IMR-90 (cell line): ENCODE measurements at regions not wholly inside any gene's neighbourhood (a gene's known extent, or its start where the extent isn't known, plus 50 kb on each side); places are given as distances from the start of the nearest gene placed in this dataset.

Experiments used
- ATAC-seq: fragments of 200-7000 bp; cut with Tn5 transposase; 2 replicates; pipeline ENCODE4 v1.9.1; 2020; ENCODE audit warnings: low read depth, mild to moderate bottlenecking, moderate library complexity
- BruUV-seq: library from RNA; stranded (reverse); fragments of 400-500 nt; replicated peaks from 2 replicates; lab custom pipeline; 2021; lab: Mats Ljungman, UMichigan
- CTCF ChIA-PET: fragments of 300-600 bp; formaldehyde crosslinking; extraction: SDS; loops from one replicate; lab custom pipeline; 2021; ENCODE audit warnings: antibody characterized with exemption; lab: Yijun Ruan, JAX
- POLR2A ChIA-PET: fragments of 300-600 bp; sonication (Branson Sonifier 250); formaldehyde crosslinking; loops from one replicate; lab custom pipeline; 2022; ENCODE audit warnings: antibody characterized with exemption; ENCODE audit not compliant: unreplicated experiment; lab: Charles Lee
- DNase-seq: peaks from one replicate; pipeline ENCODE4 v3.0.0; 2013
- H2AFZ ChIP-seq: replicated peaks from 2 replicates; pipeline ENCODE3; 2013; ENCODE audit warnings: low read length, mild to moderate bottlenecking; ENCODE audit not compliant: poor library complexity
- H2AK5ac ChIP-seq: 2 replicates; pipeline ENCODE4 v1.6.1; 2013; ENCODE audit warnings: low read depth, low read length, inconsistent platforms
- H2AK9ac ChIP-seq: replicated peaks from 2 replicates; pipeline ENCODE3; 2013; ENCODE audit warnings: mild to moderate bottlenecking, low read depth, low read length, moderate library complexity; ENCODE audit not compliant: poor library complexity
- H2BK120ac ChIP-seq: 2 replicates; pipeline ENCODE4 v1.6.1; 2013; ENCODE audit warnings: low read depth, low read length, inconsistent platforms
- H2BK15ac ChIP-seq: 3 replicates; pipeline ENCODE4 v1.6.1; 2013; ENCODE audit warnings: low read depth, low read length, inconsistent platforms
- H2BK20ac ChIP-seq: 2 replicates; pipeline ENCODE4 v1.6.1; 2013; ENCODE audit warnings: low read depth, mild to moderate bottlenecking, inconsistent platforms, low read length, moderate library complexity
- H2BK5ac ChIP-seq: 2 replicates; pipeline ENCODE4 v1.6.1; 2013; ENCODE audit warnings: mild to moderate bottlenecking, low read depth, low read length, inconsistent platforms; ENCODE audit not compliant: poor library complexity, severe bottlenecking
- H3K14ac ChIP-seq: replicated peaks from 2 replicates; pipeline ENCODE4 v1.6.1; 2013; ENCODE audit warnings: low read depth, low read length, inconsistent platforms
- H3K18ac ChIP-seq: 2 replicates; pipeline ENCODE4 v1.6.1; 2013; ENCODE audit warnings: low read depth, low read length, control low read depth
- H3K23ac ChIP-seq: 2 replicates; pipeline ENCODE4 v1.6.1; 2013; ENCODE audit warnings: low read depth, low read length, inconsistent platforms
- H3K27ac ChIP-seq: 2 replicates; pipeline ENCODE4 v1.5.1; 2013; ENCODE audit warnings: mild to moderate bottlenecking, control low read depth, low read length; ENCODE audit not compliant: insufficient read depth
- H3K27me3 ChIP-seq: 2 replicates; pipeline ENCODE4 v1.6.1; 2013; ENCODE audit warnings: low read length; ENCODE audit not compliant: control insufficient read depth, insufficient read depth
- H3K36me3 ChIP-seq: 2 replicates; pipeline ENCODE4 v1.6.1; 2013; ENCODE audit warnings: low read length, mixed read lengths; ENCODE audit not compliant: control insufficient read depth, insufficient read depth
- H3K4ac ChIP-seq: 2 replicates; pipeline ENCODE4 v1.6.1; 2013; ENCODE audit warnings: low read depth, low read length, inconsistent platforms
- H3K4me1 ChIP-seq: 2 replicates; pipeline ENCODE4 v1.6.1; 2013; ENCODE audit warnings: low read length, mixed read lengths; ENCODE audit not compliant: control insufficient read depth, insufficient read depth
- H3K4me2 ChIP-seq: 2 replicates; pipeline ENCODE4 v1.6.1; 2013; ENCODE audit warnings: low read depth, mild to moderate bottlenecking, control low read depth, low read length, moderate library complexity
- H3K4me3 ChIP-seq: 2 replicates; pipeline ENCODE4 v1.5.1; 2013; ENCODE audit warnings: low read depth, mild to moderate bottlenecking, control low read depth, low read length, moderate library complexity; ENCODE audit not compliant: insufficient read depth
- H3K56ac ChIP-seq: 2 replicates; pipeline ENCODE4 v1.6.1; 2013; ENCODE audit warnings: low read length, inconsistent platforms; ENCODE audit not compliant: insufficient read depth; ENCODE audit errors: extremely low read depth
- H3K79me1 ChIP-seq, 2 experiments: 2 replicates each; pipeline ENCODE4 v1.6.1; 2013; ENCODE audit warnings: low read length in 2 of 2, inconsistent platforms in 1 of 2, low read depth in 1 of 2
- H3K9ac ChIP-seq: 2 replicates; pipeline ENCODE4 v1.6.1; 2013; ENCODE audit warnings: low read depth, low read length, control low read depth
- H3K9me1 ChIP-seq: 2 replicates; pipeline ENCODE4 v1.6.1; 2013; ENCODE audit warnings: low read length, inconsistent platforms; ENCODE audit not compliant: insufficient read depth
- H3K9me3 ChIP-seq: 2 replicates; pipeline ENCODE4 v1.6.1; 2013; ENCODE audit warnings: low read length; ENCODE audit not compliant: control insufficient read depth, insufficient read depth
- H4K20me1 ChIP-seq: 2 replicates; pipeline ENCODE4 v1.6.1; 2013; ENCODE audit warnings: low read length, inconsistent platforms; ENCODE audit not compliant: insufficient read depth
- H4K5ac ChIP-seq: 2 replicates; pipeline ENCODE4 v1.6.1; 2013; ENCODE audit warnings: mild to moderate bottlenecking, low read depth, low read length, control low read depth
- H4K8ac ChIP-seq, 2 experiments: 2 replicates each; pipeline ENCODE4 v1.6.1; 2013; ENCODE audit warnings: low read depth in 2 of 2, low read length in 2 of 2, control low read depth in 1 of 2, inconsistent platforms in 1 of 2
- H4K91ac ChIP-seq: 2 replicates; pipeline ENCODE4 v1.6.1; 2013; ENCODE audit warnings: low read depth, low read length, inconsistent platforms; ENCODE audit not compliant: insufficient read depth
- BHLHE40 ChIP-seq: fragments of 150-350 bp; IDR thresholded peaks from 2 replicates; pipeline ENCODE4 v1.6.1; 2016; ENCODE audit warnings: mild to moderate bottlenecking, low read depth, low read length
- CEBPB ChIP-seq: IDR thresholded peaks from 2 replicates; pipeline ENCODE4 v1.6.1; 2012; ENCODE audit warnings: low read depth, low read length, improper control_type of control experiment
- CHD1 ChIP-seq: IDR thresholded peaks from 2 replicates; pipeline ENCODE4 v1.6.1; 2012; ENCODE audit warnings: low read depth, low read length, improper control_type of control experiment
- CTCF ChIP-seq: conservative IDR thresholded peaks from 2 replicates; pipeline ENCODE4 v1.5.1; 2012; ENCODE audit warnings: mild to moderate bottlenecking, low read depth, low read length, improper control_type of control experiment
- ELK1 ChIP-seq: fragments of 150-350 bp; IDR thresholded peaks from 2 replicates; pipeline ENCODE4 v1.6.1; 2016; ENCODE audit warnings: low read depth, mild to moderate bottlenecking, low read length, moderate library complexity, borderline replicate concordance
- FOS ChIP-seq: fragments of 150-350 bp; IDR thresholded peaks from 2 replicates; pipeline ENCODE4 v1.6.1; 2016; ENCODE audit warnings: low read depth, low read length
- MAFK ChIP-seq: IDR thresholded peaks from 2 replicates; pipeline ENCODE4 v1.6.1; 2012; ENCODE audit warnings: low read depth, low read length, improper control_type of control experiment
- MAZ ChIP-seq: IDR thresholded peaks from 2 replicates; pipeline ENCODE4 v1.6.1; 2012; ENCODE audit warnings: low read depth, mild to moderate bottlenecking, low read length, improper control_type of control experiment, moderate library complexity, borderline replicate concordance
- MXI1 ChIP-seq: IDR thresholded peaks from 2 replicates; pipeline ENCODE4 v1.6.1; 2012; ENCODE audit warnings: low read depth, mild to moderate bottlenecking, low read length, moderate library complexity, borderline replicate concordance
- NFE2L2 ChIP-seq: fragments of 150-350 bp; IDR thresholded peaks from 2 replicates; pipeline ENCODE4 v1.6.1; 2016; ENCODE audit warnings: low read depth, mild to moderate bottlenecking, low read length
- POLR2A ChIP-seq: IDR thresholded peaks from 2 replicates; pipeline ENCODE4 v1.6.1; 2012; ENCODE audit warnings: mild to moderate bottlenecking, low read depth, low read length
- RAD21 ChIP-seq: IDR thresholded peaks from 2 replicates; pipeline ENCODE4 v1.6.1; 2012; ENCODE audit warnings: low read length, improper control_type of control experiment
- RCOR1 ChIP-seq: IDR thresholded peaks from 2 replicates; pipeline ENCODE4 v1.6.1; 2012; ENCODE audit warnings: mild to moderate bottlenecking, low read length, improper control_type of control experiment; ENCODE audit not compliant: insufficient replicate concordance
- RFX5 ChIP-seq: IDR thresholded peaks from 2 replicates; pipeline ENCODE4 v1.8.0; 2012; ENCODE audit warnings: low read depth, mild to moderate bottlenecking, low read length, moderate library complexity
- SMC3 ChIP-seq: fragments of 150-350 bp; IDR thresholded peaks from 2 replicates; pipeline ENCODE4 v1.6.1; 2016; ENCODE audit warnings: low read depth, mild to moderate bottlenecking, antibody characterized with exemption, low read length, moderate library complexity
- WGBS, 2 experiments: methylation state at CpG; one replicate each; pipeline versions ENCODE4 v1.1.5 to v1.1.7; 2013; ENCODE audit warnings: missing lambda C conversion rate in 2 of 2; ENCODE audit not compliant: insufficient read length in 1 of 2; ENCODE audit errors: extremely low coverage in 2 of 2; 5-methylcytosine and 5-hydroxymethylcytosine counted together
- dilution Hi-C: fragments of 300-500 bp; cut with HindIII; formaldehyde crosslinking; loops from one replicate; pipeline ENCODE4 v1.14.3; 2018; ENCODE audit warnings: low sequenced_read_pairs; ENCODE audit not compliant: unreplicated experiment
- in situ Hi-C: fragments of 300-500 bp; cut with MboI; formaldehyde crosslinking; loops from 3 replicates; pipeline ENCODE4 v1.14.3; 2019; ENCODE audit warnings: low sequenced_read_pairs, inconsistent platforms, mixed read lengths
- intact Hi-C: fragments of 100-400 bp; cut with micrococcal nuclease; formaldehyde crosslinking; loops from 2 replicates; pipeline ENCODE4 v1.10.0; 2022
- TF ChIP-seq, protein P1 (sequence below): fragments of 150-350 bp; IDR thresholded peaks from 2 replicates; pipeline ENCODE4 v1.6.1; 2017; ENCODE audit warnings: mild to moderate bottlenecking, antibody characterized with exemption, low read length, low read depth

GRCh38 chr11:116610190-116610589, 162.6 kb downstream of the BUD13 start:
- dilution Hi-C loops (no loop called here), intact Hi-C loops (no loop called here), in situ Hi-C loops (no loop called here)
- H2AK5ac ChIP-seq, result no peak overlapping the region
- no peak overlapping the region for H3K14ac ChIP-seq
- ChIA-PET CTCF (no interaction called here), POLR2A (no interaction called here)
- no peak for TF ChIP-seq CEBPB
- no peak for TF ChIP-seq SMC3
- TF ChIP-seq BHLHE40, result no peak
- no peak for TF ChIP-seq NFE2L2
- TF ChIP-seq MXI1, result no peak
- no peak for TF ChIP-seq CTCF
- no peak for TF ChIP-seq RCOR1
- TF ChIP-seq CHD1, result no peak
- TF ChIP-seq MAZ, result no peak
- TF ChIP-seq, protein P1, sequence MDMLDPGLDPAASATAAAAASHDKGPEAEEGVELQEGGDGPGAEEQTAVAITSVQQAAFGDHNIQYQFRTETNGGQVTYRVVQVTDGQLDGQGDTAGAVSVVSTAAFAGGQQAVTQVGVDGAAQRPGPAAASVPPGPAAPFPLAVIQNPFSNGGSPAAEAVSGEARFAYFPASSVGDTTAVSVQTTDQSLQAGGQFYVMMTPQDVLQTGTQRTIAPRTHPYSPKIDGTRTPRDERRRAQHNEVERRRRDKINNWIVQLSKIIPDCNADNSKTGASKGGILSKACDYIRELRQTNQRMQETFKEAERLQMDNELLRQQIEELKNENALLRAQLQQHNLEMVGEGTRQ, result no peak
- TF ChIP-seq FOS, result no peak
- TF ChIP-seq MAFK, result no peak
- no peak for TF ChIP-seq RFX5
- no peak for TF ChIP-seq RAD21
- no peak for TF ChIP-seq ELK1
- no peak for TF ChIP-seq POLR2A
- H3K56ac ChIP-seq, result no peak overlapping the region
- no peak overlapping the region for H2BK15ac ChIP-seq
- no peak overlapping the region for H3K4ac ChIP-seq
- no peak overlapping the region for H3K27ac ChIP-seq
- no peak overlapping the region for H2AK9ac ChIP-seq
- no peak overlapping the region for H2BK120ac ChIP-seq
- no peak overlapping the region for H4K5ac ChIP-seq
- no peak overlapping the region for H3K4me2 ChIP-seq
- no peak overlapping the region for H2AFZ ChIP-seq
- no peak overlapping the region for H2BK5ac ChIP-seq
- BruUV-seq, result no TSS peak
- H3K9ac ChIP-seq, result no peak overlapping the region
- H3K9me1 ChIP-seq, result no peaks in the 10 kb centered on the region
- H4K91ac ChIP-seq, result no peak overlapping the region
- no peaks in the 10 kb centered on the region; the same call in none of the 2 replicates for H3K27me3 ChIP-seq
- no peaks in the 10 kb centered on the region for H3K9me3 ChIP-seq
- no peak overlapping the region for H3K23ac ChIP-seq
- ATAC-seq (no peak), DNase-seq (no peak)
- H4K8ac ChIP-seq, result no peak overlapping the region
- no peaks in the 10 kb centered on the region for H3K36me3 ChIP-seq
- no peaks in the 10 kb centered on the region for H3K79me1 ChIP-seq
- H3K4me3 ChIP-seq, result no peak overlapping the region
- no peak overlapping the region for H3K18ac ChIP-seq
- H2BK20ac ChIP-seq, result no peak overlapping the region
- WGBS, 2 experiments, result no CpG with 5 or more reads among the region's 7 CpGs
- H3K4me1 ChIP-seq, result no peaks in the 10 kb centered on the region
- no peaks in the 10 kb centered on the region for H4K20me1 ChIP-seq
